ENCODE measurements at regions not wholly inside any gene's neighbourhood (a gene's known extent, or its start where the extent isn't known, plus 50 kb on each side); places are given as distances from the start of the nearest gene placed in this dataset.
"Not testable (repeated sequence)": the region's sequence is repeated elsewhere in the genome, so short reads cannot be mapped to it uniquely, and the experiment has no call there.

DNA sequence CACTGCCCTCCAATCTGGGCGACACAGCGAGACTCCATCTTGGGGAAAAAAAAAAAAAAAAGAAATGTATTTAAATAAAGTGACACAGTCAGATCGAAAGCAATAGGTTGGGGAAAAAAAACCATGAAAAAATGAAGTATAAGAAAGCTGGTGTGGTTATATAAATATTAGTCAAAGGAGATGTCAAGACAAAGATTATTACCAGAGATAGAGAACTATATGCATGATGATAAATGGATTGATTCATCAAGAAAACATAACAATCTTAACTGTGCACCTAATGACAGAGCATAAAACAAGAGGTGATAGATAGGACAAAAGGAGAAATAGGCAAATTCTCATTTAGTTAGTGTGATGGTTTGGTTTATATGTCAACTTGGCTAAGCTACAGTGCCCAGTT, 146.9 kb upstream of the AHI1 start:
- FAIRE-seq (no peak), DNase-seq (ENCODE audit: extremely low spot score, insufficient read length, low read depth) (no peak)

DNA sequence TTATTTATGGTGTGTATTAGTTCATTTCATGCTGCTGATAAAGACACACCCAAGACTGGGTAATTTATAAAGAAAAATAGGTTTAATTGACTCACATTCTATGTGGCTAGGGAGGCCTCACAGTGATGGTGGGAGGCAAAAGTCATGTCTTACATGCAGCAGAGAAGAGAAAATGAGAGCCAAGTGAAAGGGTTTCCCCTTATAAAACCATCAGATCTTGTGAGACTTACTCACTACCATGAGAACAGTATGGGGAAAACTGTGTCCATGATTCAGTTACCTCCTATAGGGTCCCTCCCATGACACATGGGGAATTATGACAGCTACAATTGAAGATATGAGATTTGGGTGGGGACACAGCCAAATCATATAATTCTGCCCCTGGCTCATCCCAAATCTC, 150.0 kb upstream of the AHI1 start:
- DNase-seq (ENCODE audit: extremely low spot score, insufficient read length, low read depth) = no peak
- FAIRE-seq = no peak

- DNase-seq (ENCODE audit: extremely low spot score, insufficient read length, low read depth) = no peak
These were observed 154.6 kb upstream of the AHI1 start for GRCh38 chr6:135651964-135652755.

GRCh38 chr6:135655055-135655454, 157.5 kb upstream of the AHI1 start:
- no peak for DNase-seq (ENCODE audit: extremely low spot score, insufficient read length, low read depth)
- no peak for FAIRE-seq

More at GRCh38 chr6:135651964-135652755, 154.6 kb upstream of the AHI1 start:
- peak; percentile 97 for FAIRE-seq

- DNase-seq (ENCODE audit: extremely low spot score, insufficient read length, low read depth) (no peak), FAIRE-seq (no peak)
These were observed 159.7 kb upstream of the AHI1 start for GRCh38 chr6:135657207-135657606.

- FAIRE-seq = no peak
- no peak for DNase-seq (ENCODE audit: extremely low spot score, insufficient read length, low read depth)
These were observed 160.9 kb upstream of the AHI1 start for GRCh38 chr6:135658481-135658880.

GRCh38 chr6:135658916-135659315, 161.4 kb upstream of the AHI1 start:
- FAIRE-seq (peak; percentile 5), DNase-seq (ENCODE audit: extremely low spot score, insufficient read length, low read depth) (no peak)

DNA sequence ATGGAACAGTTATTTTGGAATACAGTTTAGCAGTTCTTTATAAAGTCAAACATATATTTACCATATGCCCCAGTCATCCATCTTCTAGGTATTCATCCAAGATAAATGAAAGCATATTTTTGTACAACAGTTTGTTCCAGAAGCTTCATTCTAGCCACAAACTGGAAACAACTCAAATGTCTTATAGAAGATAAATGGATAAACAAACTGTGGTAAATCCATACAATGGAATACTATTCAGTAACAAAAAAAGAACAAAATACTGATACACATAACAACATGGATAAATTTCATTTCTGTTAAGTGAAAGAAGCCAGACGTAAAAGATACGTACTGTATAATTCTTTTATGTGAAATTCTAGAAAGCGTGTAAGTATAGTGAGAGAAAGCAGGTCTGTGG, 167.0 kb upstream of the AHI1 start:
- FAIRE-seq (no peak), DNase-seq (ENCODE audit: extremely low spot score, insufficient read length, low read depth) (no peak)

GRCh38 chr6:135665935-135666334, 168.4 kb upstream of the AHI1 start:
- FAIRE-seq (no peak), DNase-seq (ENCODE audit: extremely low spot score, insufficient read length, low read depth) (no peak)

DNA sequence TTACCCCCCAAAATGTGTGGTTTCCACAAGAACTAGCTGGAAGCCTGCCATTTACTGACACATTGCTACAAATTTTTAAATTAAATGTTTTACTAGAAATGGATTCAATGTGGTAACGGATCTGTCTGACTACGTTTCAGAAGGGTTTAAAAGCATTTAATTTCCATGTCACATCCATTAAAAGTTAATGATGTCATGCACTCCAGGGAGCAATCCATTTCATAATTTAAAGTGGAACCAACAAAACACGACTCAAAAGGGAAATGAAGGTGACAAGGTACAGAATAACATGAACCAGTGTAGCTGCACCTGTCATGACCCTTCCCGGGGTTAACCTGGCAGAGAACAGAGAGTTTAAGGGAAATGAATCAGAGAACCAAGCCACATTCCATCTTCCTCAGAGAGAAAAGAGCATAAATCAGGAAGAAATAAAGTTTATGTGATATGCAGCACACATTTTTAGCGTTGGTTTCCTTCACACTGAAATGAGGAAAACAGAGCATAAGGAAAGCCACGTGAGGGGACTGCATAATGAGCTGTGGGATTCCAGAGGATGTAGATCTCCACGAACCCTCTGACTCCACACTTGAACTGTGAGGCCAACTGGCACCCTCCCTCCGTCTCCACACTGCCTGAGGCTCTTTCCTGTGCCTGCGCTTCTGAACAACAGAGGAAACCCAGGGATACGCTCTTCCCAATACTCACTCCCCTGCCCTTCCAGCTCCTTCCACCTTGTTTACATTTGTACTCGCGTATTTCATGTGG, 170.3 kb upstream of the AHI1 start:
- FAIRE-seq (no peak), DNase-seq (ENCODE audit: extremely low spot score, insufficient read length, low read depth) (no peak)

DNA sequence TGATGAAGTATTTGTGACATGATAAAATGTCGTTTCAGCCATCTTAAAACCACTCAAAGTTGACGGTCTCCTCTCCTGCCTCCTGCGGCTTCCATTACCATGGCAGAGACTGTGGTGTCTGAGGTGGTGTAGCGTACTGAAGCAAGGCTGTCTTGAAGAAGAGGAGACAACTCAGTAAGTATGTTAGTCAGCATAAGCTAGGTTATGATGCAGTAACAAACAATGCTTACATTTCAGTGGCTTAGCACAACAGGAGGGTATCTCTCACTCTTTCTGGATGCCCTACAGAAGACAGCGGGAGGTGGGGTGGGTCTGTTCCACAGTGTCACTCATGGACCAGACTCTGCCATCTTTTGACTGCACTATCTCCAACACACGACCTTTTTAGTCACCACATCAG, 174.7 kb upstream of the AHI1 start:
- FAIRE-seq (no peak), DNase-seq (ENCODE audit: extremely low spot score, insufficient read length, low read depth) (no peak)

DNA sequence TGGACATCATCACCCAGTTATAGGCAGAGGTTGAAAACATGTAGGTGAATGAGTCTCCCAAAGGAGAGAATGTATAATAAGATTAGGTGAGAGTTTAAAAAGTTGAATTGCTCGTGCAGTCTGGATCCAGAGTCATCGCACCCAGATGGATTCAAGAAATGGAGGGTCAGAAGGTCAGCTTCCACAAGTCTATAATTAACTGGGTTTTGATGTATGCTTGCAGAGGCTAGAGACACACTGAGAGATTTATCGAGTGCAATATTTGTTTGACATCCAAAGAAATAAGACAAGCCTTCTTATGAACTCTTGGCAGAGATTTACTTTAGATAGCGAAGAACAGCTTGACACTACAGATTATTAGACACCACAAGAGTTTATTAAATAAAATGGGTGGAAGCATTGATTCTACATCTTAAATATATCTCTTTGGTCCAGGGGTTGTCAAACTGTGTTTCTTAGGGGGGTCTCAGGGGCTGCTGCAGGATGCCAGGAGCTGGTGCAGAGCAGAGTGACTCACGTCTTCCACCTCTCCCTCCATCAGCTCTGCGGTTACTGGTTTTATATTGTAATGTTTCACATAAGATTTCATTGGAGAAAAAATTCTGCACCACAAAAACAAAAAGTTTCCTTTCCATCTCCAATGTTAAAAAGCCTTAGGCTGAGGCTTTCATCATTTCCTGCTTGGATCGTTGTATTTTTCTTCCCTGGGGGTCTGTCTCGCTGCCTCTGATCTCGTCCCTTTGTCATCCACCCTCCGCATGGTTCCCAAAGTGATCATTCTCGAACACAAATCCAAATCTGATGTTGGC, 176.2 kb upstream of the AHI1 start:
- FAIRE-seq = no peak

GRCh38 chr6:135675026-135675425, 176.5 kb upstream of the PDE7B start:
- FAIRE-seq = no peak
- DNase-seq (ENCODE audit: extremely low spot score, insufficient read length, low read depth) = no peak

More for the DNA sequence above, 176.2 kb upstream of the AHI1 start:
- no peak for DNase-seq (ENCODE audit: extremely low spot score, insufficient read length, low read depth)

DNA sequence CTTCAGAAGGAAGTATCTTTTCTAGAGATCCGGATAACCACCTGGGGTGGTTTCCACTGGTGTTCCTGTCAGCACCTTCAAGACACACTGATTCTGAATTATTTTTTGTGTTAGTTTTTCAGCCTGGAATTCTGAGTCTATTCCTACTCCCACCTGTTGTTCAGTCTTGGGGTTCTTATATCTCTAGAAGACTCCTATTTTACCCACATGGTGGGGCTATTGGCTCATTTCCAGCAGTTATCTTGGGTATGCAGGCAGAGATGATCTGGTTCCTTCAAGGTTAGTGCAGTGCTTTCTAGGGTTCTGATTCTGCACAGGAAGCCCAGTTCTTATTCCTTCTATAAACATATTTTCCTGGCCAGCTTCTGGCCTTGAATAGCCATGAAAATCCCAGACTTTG, 175.6 kb upstream of the PDE7B start:
- peak; percentile 65 for FAIRE-seq
- DNase-seq (ENCODE audit: extremely low spot score, insufficient read length, low read depth) = no peak

DNA sequence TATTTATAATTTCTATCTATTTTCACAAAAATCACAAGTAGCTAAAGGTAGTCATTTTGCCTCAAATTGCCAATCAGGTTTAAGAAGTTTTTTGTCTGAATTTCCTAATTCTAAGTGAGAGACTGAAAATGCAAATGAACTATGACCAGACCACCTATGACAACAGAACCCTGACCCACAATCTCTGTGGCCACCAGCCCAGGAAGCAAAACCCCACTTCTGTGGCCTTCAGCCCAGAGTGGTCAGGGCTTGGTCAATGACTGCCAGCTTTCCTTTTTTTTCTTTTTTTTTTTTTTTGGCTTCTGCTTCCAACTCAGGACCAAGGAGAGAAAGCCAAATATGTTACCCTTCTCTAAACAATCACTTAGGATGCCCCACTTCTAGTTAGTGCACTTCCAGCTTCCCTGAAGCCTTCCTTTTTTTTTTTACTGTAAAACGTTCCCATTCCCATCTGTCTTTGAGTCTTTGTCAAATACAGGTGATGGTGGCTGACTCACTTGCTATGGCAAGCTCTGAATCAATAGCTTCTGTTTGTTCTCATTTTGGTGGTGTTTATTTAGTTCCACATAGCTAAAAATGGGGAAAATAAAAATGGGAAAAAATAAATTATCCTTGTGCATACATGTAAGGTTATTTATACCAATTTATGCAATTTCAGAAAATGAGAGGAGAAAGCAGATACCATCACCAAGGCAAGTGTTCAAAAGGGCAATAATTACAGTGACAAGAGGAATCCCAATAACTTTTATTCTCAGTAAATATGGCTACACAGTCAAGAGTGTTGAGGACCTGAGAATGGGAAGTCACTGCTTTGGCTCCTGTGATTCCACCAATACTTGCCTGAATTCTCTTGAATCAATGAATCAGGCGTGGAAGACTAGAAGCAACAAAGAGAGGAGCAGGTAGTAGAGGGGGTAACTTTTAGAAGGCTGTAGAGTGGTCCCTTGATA, 170.3 kb upstream of the PDE7B start:
- no peak for DNase-seq (ENCODE audit: extremely low spot score, insufficient read length, low read depth)
- FAIRE-seq = no peak

DNA sequence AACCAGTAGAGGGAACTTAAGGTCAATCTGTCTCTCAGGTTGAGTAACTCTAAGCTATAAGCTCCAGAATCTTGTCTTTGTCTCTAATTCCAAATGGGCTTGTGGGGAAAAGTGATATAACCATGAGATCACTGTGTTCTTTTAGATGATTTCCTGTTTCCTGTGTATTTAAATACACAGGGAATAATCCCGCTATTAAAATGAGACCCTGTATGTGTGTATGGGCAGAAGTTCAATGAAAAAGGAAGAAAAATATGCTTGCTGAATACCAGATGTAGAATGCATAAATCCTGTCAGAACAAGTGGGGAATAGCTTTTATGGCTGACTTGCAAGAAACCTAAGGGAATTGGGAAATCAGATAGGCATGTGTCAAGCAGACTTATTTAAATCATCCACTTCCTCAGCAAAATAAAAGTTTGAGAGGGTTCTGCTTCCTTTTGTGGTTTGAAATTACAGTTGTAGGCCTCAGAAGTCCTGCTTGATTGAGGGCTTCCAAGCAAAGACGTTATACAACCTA, 164.7 kb upstream of the PDE7B start:
- DNase-seq (ENCODE audit: extremely low spot score, insufficient read length, low read depth) (no peak), FAIRE-seq (no peak)

DNA sequence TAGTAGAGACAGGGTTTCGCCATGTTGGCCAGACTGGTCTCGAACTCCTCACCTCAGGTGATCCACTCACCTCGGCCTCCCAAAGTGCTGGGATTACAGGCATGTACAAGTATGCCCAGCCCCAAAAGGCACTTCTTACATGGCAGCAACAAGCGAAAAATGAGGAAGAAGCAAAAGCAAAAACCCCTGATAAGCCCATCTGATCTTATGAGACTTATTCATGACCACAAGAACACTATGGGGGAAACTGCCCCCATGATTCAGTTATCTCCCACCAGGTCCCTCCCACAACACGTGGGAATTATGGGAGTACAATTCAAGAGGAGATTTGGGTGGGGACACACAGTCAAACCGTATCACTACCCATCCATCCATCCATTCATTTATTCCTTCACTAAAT, 163.0 kb upstream of the PDE7B start:
- DNase-seq (ENCODE audit: extremely low spot score, insufficient read length, low read depth); FAIRE-seq: not testable (repeated sequence)

- FAIRE-seq = no peak
- DNase-seq (ENCODE audit: extremely low spot score, insufficient read length, low read depth) = no peak
These were observed 159.1 kb upstream of the PDE7B start for GRCh38 chr6:135692426-135692825.

DNA sequence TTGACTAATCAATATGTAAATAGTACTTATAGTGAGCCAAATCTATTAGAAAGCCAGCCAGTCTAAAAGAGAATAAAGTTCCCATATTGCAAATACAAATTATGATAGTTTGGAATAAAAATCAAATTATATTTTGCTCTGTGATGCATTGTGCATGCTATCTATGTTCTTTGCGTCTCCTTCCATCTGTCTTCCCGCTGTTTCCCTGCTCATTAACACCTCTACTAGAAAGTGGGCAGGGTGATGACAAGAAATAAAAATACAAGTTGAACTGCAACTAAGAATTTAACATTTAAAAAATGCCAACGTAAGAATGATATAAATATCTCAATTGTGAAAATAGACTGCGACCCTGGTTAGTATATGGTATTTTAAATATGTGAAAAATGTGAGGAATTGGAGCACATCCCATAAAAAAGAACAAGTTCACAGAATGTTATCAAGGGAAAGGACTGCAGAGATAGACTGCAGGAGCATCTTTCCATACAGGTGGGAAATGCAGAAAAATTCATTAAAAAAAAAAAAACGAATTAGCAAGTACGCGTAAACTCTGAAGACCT, 157.6 kb upstream of the PDE7B start:
- DNase-seq (ENCODE audit: extremely low spot score, insufficient read length, low read depth) = no peak
- no peak for FAIRE-seq

Data from GM18507 (cell line).